CD8-positive, alpha-beta memory T cell (primary cell): ENCODE measurements at regions not wholly inside any gene's neighbourhood (a gene's known extent, or its start where the extent isn't known, plus 50 kb on each side); places are given as distances from the start of the nearest gene placed in this dataset.
"Not testable (repeated sequence)": the region's sequence is repeated elsewhere in the genome, so short reads cannot be mapped to it uniquely, and the experiment has no call there.

Experiments used
- CTCF ChIA-PET: fragments of 350-600 bp; sonication (Branson Sonifier 250); formaldehyde crosslinking; loops from one replicate; lab custom pipeline; 2021; ENCODE audit warnings: antibody characterized with exemption; lab: Charles Lee
- POLR2A ChIA-PET: fragments of 350-600 bp; sonication (Branson Sonifier 250); formaldehyde crosslinking; loops from one replicate; lab custom pipeline; 2021; ENCODE audit warnings: antibody characterized with exemption; lab: Charles Lee
- DNase-seq, 5 donors: peaks; one replicate each; pipeline versions ENCODE4 v3.0.0 to v3.0.0-alpha.2; 2020 to 2022; ENCODE audit warnings: mixed read lengths in 1 of 5
- H3K27ac ChIP-seq: one replicate; pipeline ENCODE4 v1.7.0; 2013; ENCODE audit warnings: low read depth, mild to moderate bottlenecking, low read length, moderate library complexity
- H3K27me3 ChIP-seq: 2 replicates; pipeline ENCODE4 v1.7.0; 2013; ENCODE audit warnings: low read length, mild to moderate bottlenecking; ENCODE audit not compliant: insufficient read depth, poor library complexity, severe bottlenecking
- H3K36me3 ChIP-seq: 2 replicates; pipeline ENCODE4 v1.7.0; 2013; ENCODE audit warnings: mild to moderate bottlenecking, low read length, moderate library complexity; ENCODE audit not compliant: insufficient read depth
- H3K4me1 ChIP-seq: 2 replicates; pipeline ENCODE4 v1.7.0; 2013; ENCODE audit warnings: mild to moderate bottlenecking, low read length, moderate library complexity; ENCODE audit not compliant: insufficient read depth
- H3K4me3 ChIP-seq: 2 replicates; pipeline ENCODE4 v1.7.0; 2013; ENCODE audit warnings: mild to moderate bottlenecking, low read length
- H3K9me3 ChIP-seq: 2 replicates; pipeline ENCODE4 v1.7.0; 2013; ENCODE audit warnings: mild to moderate bottlenecking, low read length
- H3K27ac Mint-ChIP-seq, 8 donors: one replicate each; pipeline ENCODE4 v1.8.0; 2020 to 2021; ENCODE audit warnings: mixed read lengths in 8 of 8, mild to moderate bottlenecking in 6 of 8, inconsistent platforms in 3 of 8, moderate library complexity in 3 of 8
- H3K27me3 Mint-ChIP-seq, 2 donors: one replicate each; pipeline ENCODE4 v1.8.0; 2020 to 2021; ENCODE audit warnings: mixed read lengths in 2 of 2, mild to moderate bottlenecking in 1 of 2, moderate library complexity in 1 of 2
- H3K36me3 Mint-ChIP-seq, 3 donors: one replicate each; pipeline ENCODE4 v1.8.0; 2020 to 2021; ENCODE audit warnings: mixed read lengths in 3 of 3, inconsistent platforms in 1 of 3, mild to moderate bottlenecking in 1 of 3
- H3K4me1 Mint-ChIP-seq, 3 donors: one replicate each; pipeline ENCODE4 v1.8.0; 2020 to 2021; ENCODE audit warnings: mixed read lengths in 3 of 3, inconsistent platforms in 1 of 3, mild to moderate bottlenecking in 1 of 3
- H3K4me3 Mint-ChIP-seq, 7 donors: one replicate each; pipeline ENCODE4 v1.8.0; 2020 to 2021; ENCODE audit warnings: mixed read lengths in 7 of 7, mild to moderate bottlenecking in 6 of 7, moderate library complexity in 4 of 7, inconsistent platforms in 2 of 7
- H3K9me3 Mint-ChIP-seq, 5 donors: one replicate each; pipeline ENCODE4 v1.8.0; 2020 to 2022; ENCODE audit warnings: mixed read lengths in 5 of 5, mild to moderate bottlenecking in 3 of 5, moderate library complexity in 2 of 5, inconsistent platforms in 1 of 5

GRCh38 chr5:112062181-112062580, 305.2 kb upstream of the NREP start:
- Histone ChIP-seq H3K27ac (no peak overlapping the region), H3K9me3 (no peaks in the 10 kb centered on the region), H3K36me3 (no peaks in the 10 kb centered on the region), H3K4me1 (no peaks in the 10 kb centered on the region), H3K4me3 (no peak overlapping the region), H3K27me3 (no peaks in the 10 kb centered on the region)
- ChIA-PET CTCF (no interaction called here), POLR2A (no interaction called here)
- Mint-ChIP-seq H3K36me3 (no peaks in the 10 kb centered on the region), H3K4me1 (no peaks in the 10 kb centered on the region), H3K27me3 (no peaks in the 10 kb centered on the region), H3K27ac (no peak overlapping the region), H3K9me3 (peaks cover 0 to 2% (median 0%) of the 10 kb centered on the region in 5 donors), H3K4me3 (no peak overlapping the region)
- no peak for DNase-seq

GRCh38 chr5:112061666-112062065, 304.7 kb upstream of the NREP start:
- H3K36me3 ChIP-seq: no peaks in the 10 kb centered on the region
- CTCF ChIA-PET: no interaction called here
- H3K36me3 Mint-ChIP-seq: no peaks in the 10 kb centered on the region

GRCh38 chr5:112059579-112060135, 302.7 kb upstream of the NREP start:
- ChIA-PET CTCF (no interaction called here), POLR2A (no interaction called here)
- no peaks in the 10 kb centered on the region for H3K36me3 ChIP-seq
- no peak overlapping the region for H3K27ac ChIP-seq
- Mint-ChIP-seq H3K36me3 (no peaks in the 10 kb centered on the region), H3K4me3 (no peak overlapping the region), H3K27me3 (peaks cover 2 to 5% of the 10 kb centered on the region in 2 donors), H3K4me1 (no peaks in the 10 kb centered on the region), H3K27ac (no peak overlapping the region), H3K9me3 (peaks cover 0 to 9% (median 3%) of the 10 kb centered on the region in 5 donors)
- no peaks in the 10 kb centered on the region for H3K9me3 ChIP-seq
- no peaks in the 10 kb centered on the region for H3K4me1 ChIP-seq
- DNase-seq: no peak
- H3K27me3 ChIP-seq: no peaks in the 10 kb centered on the region
- no peak overlapping the region for H3K4me3 ChIP-seq

More at GRCh38 chr5:112061666-112062065, 304.7 kb upstream of the NREP start:
- POLR2A ChIA-PET: no interaction called here
- H3K4me1 ChIP-seq: no peaks in the 10 kb centered on the region
- H3K9me3 Mint-ChIP-seq: peaks cover 0 to 3% (median 0%) of the 10 kb centered on the region in 5 donors
- DNase-seq: no peak
- H3K9me3 ChIP-seq: no peaks in the 10 kb centered on the region
- H3K27ac ChIP-seq: no peak overlapping the region
- H3K27ac Mint-ChIP-seq: no peak overlapping the region
- no peaks in the 10 kb centered on the region for H3K4me1 Mint-ChIP-seq
- H3K4me3 Mint-ChIP-seq: no peak overlapping the region
- no peak overlapping the region for H3K4me3 ChIP-seq
- peaks cover 0 to 2% of the 10 kb centered on the region in 2 donors for H3K27me3 Mint-ChIP-seq
- H3K27me3 ChIP-seq: no peaks in the 10 kb centered on the region

GRCh38 chr5:112049738-112050137, 292.7 kb upstream of the NREP start:
- Mint-ChIP-seq H3K36me3 (no peaks in the 10 kb centered on the region), H3K27ac (no peak overlapping the region), H3K9me3 (peaks cover 0 to 7% (median 6%) of the 10 kb centered on the region in 5 donors), H3K4me3 (no peak overlapping the region), H3K4me1 (no peaks in the 10 kb centered on the region), H3K27me3 (peaks cover 1 to 3% of the 10 kb centered on the region in 2 donors)
- Histone ChIP-seq H3K27me3 (no peaks in the 10 kb centered on the region), H3K36me3 (no peaks in the 10 kb centered on the region), H3K4me1 (no peaks in the 10 kb centered on the region), H3K9me3 (no peaks in the 10 kb centered on the region), H3K27ac (no peak overlapping the region), H3K4me3 (no peak overlapping the region)
- POLR2A ChIA-PET: no interaction called here
- DNase-seq: no peak
- CTCF ChIA-PET: no interaction called here

GRCh38 chr5:112036206-112036605, 279.2 kb upstream of the NREP start:
- H3K4me1 Mint-ChIP-seq: no peaks in the 10 kb centered on the region
- no peak overlapping the region for H3K27ac Mint-ChIP-seq
- H3K36me3 Mint-ChIP-seq: no peaks in the 10 kb centered on the region
- no peak overlapping the region for H3K27ac ChIP-seq
- H3K4me3 ChIP-seq: no peak overlapping the region
- H3K9me3 Mint-ChIP-seq: peaks cover 0 to 11% (median 2%) of the 10 kb centered on the region in 5 donors
- H3K4me1 ChIP-seq: no peaks in the 10 kb centered on the region
- no peaks in the 10 kb centered on the region for H3K36me3 ChIP-seq
- ChIA-PET POLR2A (no interaction called here), CTCF (no interaction called here)
- H3K27me3 Mint-ChIP-seq: no peaks in the 10 kb centered on the region
- no peaks in the 10 kb centered on the region for H3K9me3 ChIP-seq
- no peak overlapping the region for H3K4me3 Mint-ChIP-seq
- H3K27me3 ChIP-seq: no peaks in the 10 kb centered on the region
- no peak for DNase-seq

- DNase-seq: no peak
- Mint-ChIP-seq H3K27ac (no peak overlapping the region), H3K27me3 (no peaks in the 10 kb centered on the region), H3K4me3 (no peak overlapping the region), H3K36me3 (no peaks in the 10 kb centered on the region), H3K4me1 (no peaks in the 10 kb centered on the region), H3K9me3 (peaks cover 0 to 10% (median 2%) of the 10 kb centered on the region in 5 donors)
- no peaks in the 10 kb centered on the region for H3K36me3 ChIP-seq
- H3K9me3 ChIP-seq: no peaks in the 10 kb centered on the region
- H3K4me3 ChIP-seq: no peak overlapping the region
- H3K4me1 ChIP-seq: no peaks in the 10 kb centered on the region
- ChIA-PET CTCF (no interaction called here), POLR2A (no interaction called here)
- no peak overlapping the region for H3K27ac ChIP-seq
- H3K27me3 ChIP-seq: no peaks in the 10 kb centered on the region
Observed at GRCh38 chr5:112034421-112034979, 277.5 kb upstream of the NREP start.

- H3K36me3 ChIP-seq, POLR2A ChIA-PET, H3K9me3 Mint-ChIP-seq, H3K27ac ChIP-seq, DNase-seq, H3K4me3 ChIP-seq, H3K4me1 ChIP-seq, H3K9me3 ChIP-seq, H3K4me3 Mint-ChIP-seq, H3K27me3 ChIP-seq, H3K27me3 Mint-ChIP-seq, H3K36me3 Mint-ChIP-seq, H3K4me1 Mint-ChIP-seq, H3K27ac Mint-ChIP-seq, CTCF ChIA-PET: not testable (repeated sequence)
Observed at GRCh38 chr5:112026879-112027278, 269.9 kb upstream of the NREP start.

GRCh38 chr5:112025757-112026156, 268.8 kb upstream of the NREP start:
- Histone ChIP-seq H3K27ac (no peak overlapping the region), H3K36me3 (no peaks in the 10 kb centered on the region), H3K4me3 (no peak overlapping the region), H3K27me3 (no peaks in the 10 kb centered on the region), H3K9me3 (no peaks in the 10 kb centered on the region), H3K4me1 (no peaks in the 10 kb centered on the region)
- peaks cover 0 to 3% (median 0%) of the 10 kb centered on the region in 5 donors for H3K9me3 Mint-ChIP-seq
- POLR2A ChIA-PET: no interaction called here
- no peaks in the 10 kb centered on the region for H3K36me3 Mint-ChIP-seq
- CTCF ChIA-PET: interaction anchor here (0.9 kb wide), 1 partner anchor 11 kb away, joined by 3 read pairs; no protein-coding TSS in a partner anchor
- H3K27me3 Mint-ChIP-seq: no peaks in the 10 kb centered on the region
- no peaks in the 10 kb centered on the region for H3K4me1 Mint-ChIP-seq
- H3K4me3 Mint-ChIP-seq: no peak overlapping the region
- DNase-seq: no peak
- no peak overlapping the region for H3K27ac Mint-ChIP-seq
